ENCODE measurements at regions not wholly inside any gene's neighbourhood (a gene's known extent, or its start where the extent isn't known, plus 50 kb on each side); places are given as distances from the start of the nearest gene placed in this dataset.

DNA sequence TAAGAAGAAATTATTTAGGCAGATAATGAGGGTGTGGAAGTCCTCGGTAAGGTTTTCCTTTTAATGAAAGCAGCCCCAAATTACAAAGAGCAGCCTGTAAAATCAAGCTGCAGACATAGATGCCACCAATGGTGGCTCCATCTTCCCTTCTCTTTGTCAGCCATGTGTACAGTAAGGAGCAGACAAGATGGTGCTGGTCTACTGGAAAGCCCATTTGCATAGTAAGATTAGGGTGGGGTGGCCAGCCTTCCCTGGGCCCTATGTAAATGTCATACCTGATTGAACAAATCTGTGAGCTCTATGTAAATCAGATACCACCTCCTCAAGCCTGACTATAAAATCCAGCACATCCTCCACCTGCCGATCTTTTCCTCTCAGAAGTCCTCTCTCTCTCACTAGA is 154.4 kb upstream of the SERTAD2 start:
- TF ChIP-seq, protein P1, sequence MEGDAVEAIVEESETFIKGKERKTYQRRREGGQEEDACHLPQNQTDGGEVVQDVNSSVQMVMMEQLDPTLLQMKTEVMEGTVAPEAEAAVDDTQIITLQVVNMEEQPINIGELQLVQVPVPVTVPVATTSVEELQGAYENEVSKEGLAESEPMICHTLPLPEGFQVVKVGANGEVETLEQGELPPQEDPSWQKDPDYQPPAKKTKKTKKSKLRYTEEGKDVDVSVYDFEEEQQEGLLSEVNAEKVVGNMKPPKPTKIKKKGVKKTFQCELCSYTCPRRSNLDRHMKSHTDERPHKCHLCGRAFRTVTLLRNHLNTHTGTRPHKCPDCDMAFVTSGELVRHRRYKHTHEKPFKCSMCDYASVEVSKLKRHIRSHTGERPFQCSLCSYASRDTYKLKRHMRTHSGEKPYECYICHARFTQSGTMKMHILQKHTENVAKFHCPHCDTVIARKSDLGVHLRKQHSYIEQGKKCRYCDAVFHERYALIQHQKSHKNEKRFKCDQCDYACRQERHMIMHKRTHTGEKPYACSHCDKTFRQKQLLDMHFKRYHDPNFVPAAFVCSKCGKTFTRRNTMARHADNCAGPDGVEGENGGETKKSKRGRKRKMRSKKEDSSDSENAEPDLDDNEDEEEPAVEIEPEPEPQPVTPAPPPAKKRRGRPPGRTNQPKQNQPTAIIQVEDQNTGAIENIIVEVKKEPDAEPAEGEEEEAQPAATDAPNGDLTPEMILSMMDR (conservative IDR thresholded peaks at IDR 0.05; ENCODE audit: low read depth, low read length): no peak
- no peak for TF ChIP-seq EZH2phosphoT487 (IDR thresholded peaks at IDR 0.05; ENCODE audit: borderline replicate concordance, low read length)

All from PC-3 (cell line).